Parathyroid adenoma (tissue), 2 donors: ENCODE measurements at regions not wholly inside any gene's neighbourhood (a gene's known extent, or its start where the extent isn't known, plus 50 kb on each side); places are given as distances from the start of the nearest gene placed in this dataset.

Experiments used
- H2AFZ ChIP-seq: fragments of 300-600 bp; sonication (generic); one replicate; pipeline ENCODE4 v1.7.0; 2017; ENCODE audit warnings: antibody characterized with exemption, mild to moderate bottlenecking
- H3K27ac ChIP-seq: fragments of 300-600 bp; sonication (generic); one replicate; pipeline ENCODE4 v1.7.0; 2017
- H3K27me3 ChIP-seq: fragments of 300-600 bp; sonication (generic); one replicate; pipeline ENCODE4 v1.7.0; 2017; ENCODE audit warnings: low read length; ENCODE audit not compliant: control insufficient read depth, insufficient read depth
- H3K36me3 ChIP-seq: fragments of 300-600 bp; sonication (generic); one replicate; pipeline ENCODE4 v1.7.0; 2017; ENCODE audit warnings: low read length; ENCODE audit not compliant: control insufficient read depth, insufficient read depth
- H3K4me1 ChIP-seq: fragments of 300-600 bp; sonication (generic); one replicate; pipeline ENCODE4 v1.7.0; 2017; ENCODE audit warnings: control low read depth
- H3K4me2 ChIP-seq: fragments of 300-600 bp; sonication (generic); one replicate; pipeline ENCODE4 v1.7.0; 2017; ENCODE audit warnings: low read length
- H3K4me3 ChIP-seq: fragments of 300-600 bp; sonication (generic); one replicate; pipeline ENCODE4 v1.7.0; 2017; ENCODE audit warnings: low read depth, low read length
- H3K79me2 ChIP-seq: fragments of 300-600 bp; sonication (generic); one replicate; pipeline ENCODE4 v1.7.0; 2017; ENCODE audit warnings: control low read depth
- H3K9ac ChIP-seq: fragments of 300-600 bp; sonication (generic); one replicate; pipeline ENCODE4 v1.7.0; 2017; ENCODE audit warnings: mild to moderate bottlenecking
- H3K9me3 ChIP-seq: fragments of 300-600 bp; sonication (generic); one replicate; pipeline ENCODE4 v1.7.0; 2017; ENCODE audit warnings: low read length; ENCODE audit not compliant: control insufficient read depth
- CTCF ChIP-seq: fragments of 300-600 bp; sonication (generic); IDR thresholded peaks from one replicate; pipeline ENCODE4 v1.7.0; 2017; ENCODE audit warnings: antibody characterized with exemption, mild to moderate bottlenecking
- donor health status: primary hyperparathyroidism.

- no peak for TF ChIP-seq CTCF
- H3K9me3 ChIP-seq = no peaks in the 10 kb centered on the region
- H3K79me2 ChIP-seq = no peaks in the 10 kb centered on the region
- no peaks in the 10 kb centered on the region for H3K36me3 ChIP-seq
- no peak overlapping the region for H2AFZ ChIP-seq
- no peaks in the 10 kb centered on the region for H3K27me3 ChIP-seq
- no peak overlapping the region for H3K4me2 ChIP-seq
- H3K4me3 ChIP-seq = no peak overlapping the region
- no peak overlapping the region for H3K9ac ChIP-seq
- no peak overlapping the region for H3K27ac ChIP-seq
- no peaks in the 10 kb centered on the region for H3K4me1 ChIP-seq
Measured at GRCh38 chr1:99537886-99538617, 107.9 kb upstream of the PALMD start.

- H3K79me2 ChIP-seq = no peaks in the 10 kb centered on the region
- H3K4me3 ChIP-seq = no peak overlapping the region
- no peak overlapping the region for H3K9ac ChIP-seq
- no peaks in the 10 kb centered on the region for H3K36me3 ChIP-seq
- no peaks in the 10 kb centered on the region for H3K9me3 ChIP-seq
- H3K27me3 ChIP-seq = no peaks in the 10 kb centered on the region
- TF ChIP-seq CTCF = no peak
- H2AFZ ChIP-seq = no peak overlapping the region
- H3K4me2 ChIP-seq = no peak overlapping the region
- no peak overlapping the region for H3K27ac ChIP-seq
- no peaks in the 10 kb centered on the region for H3K4me1 ChIP-seq
Measured at GRCh38 chr1:99538618-99538956, 107.3 kb upstream of the PALMD start.

- Histone ChIP-seq H3K4me3 (no peak overlapping the region), H3K27ac (no peak overlapping the region), H3K79me2 (no peaks in the 10 kb centered on the region), H3K9ac (no peak overlapping the region), H3K4me1 (no peaks in the 10 kb centered on the region), H3K9me3 (no peaks in the 10 kb centered on the region), H3K36me3 (no peaks in the 10 kb centered on the region), H2AFZ (no peak overlapping the region), H3K4me2 (no peak overlapping the region), H3K27me3 (no peaks in the 10 kb centered on the region)
- no peak for TF ChIP-seq CTCF
Measured at GRCh38 chr1:99539131-99539530, 106.8 kb upstream of the PALMD start.

GRCh38 chr1:99540744-99541143 lies 105.2 kb upstream of the PALMD start:
- Histone ChIP-seq H3K27ac (no peak overlapping the region), H3K79me2 (no peaks in the 10 kb centered on the region), H3K27me3 (no peaks in the 10 kb centered on the region), H3K9ac (no peak overlapping the region), H3K4me1 (no peaks in the 10 kb centered on the region), H3K4me3 (no peak overlapping the region), H3K4me2 (no peak overlapping the region), H3K9me3 (no peaks in the 10 kb centered on the region), H3K36me3 (no peaks in the 10 kb centered on the region), H2AFZ (no peak overlapping the region)
- TF ChIP-seq CTCF = no peak

GRCh38 chr1:99544328-99544727 lies 101.6 kb upstream of the PALMD start:
- Histone ChIP-seq H3K79me2 (no peaks in the 10 kb centered on the region), H3K27ac (no peak overlapping the region)

More at GRCh38 chr1:99544328-99544727, 101.6 kb upstream of the PALMD start:
- no peaks in the 10 kb centered on the region for H3K9me3 ChIP-seq
- H3K4me2 ChIP-seq = no peak overlapping the region
- H2AFZ ChIP-seq = no peak overlapping the region
- H3K4me1 ChIP-seq = peaks cover 2% of the 10 kb centered on the region
- H3K4me3 ChIP-seq = no peak overlapping the region
- no peaks in the 10 kb centered on the region for H3K36me3 ChIP-seq
- no peaks in the 10 kb centered on the region for H3K27me3 ChIP-seq
- no peak overlapping the region for H3K9ac ChIP-seq
- no peak for TF ChIP-seq CTCF
